ENCODE measurements at regions not wholly inside any gene's neighbourhood (a gene's known extent, or its start where the extent isn't known, plus 50 kb on each side); places are given as distances from the start of the nearest gene placed in this dataset.
"Not testable (repeated sequence)": the region's sequence is repeated elsewhere in the genome, so short reads cannot be mapped to it uniquely, and the experiment has no call there.

DNA sequence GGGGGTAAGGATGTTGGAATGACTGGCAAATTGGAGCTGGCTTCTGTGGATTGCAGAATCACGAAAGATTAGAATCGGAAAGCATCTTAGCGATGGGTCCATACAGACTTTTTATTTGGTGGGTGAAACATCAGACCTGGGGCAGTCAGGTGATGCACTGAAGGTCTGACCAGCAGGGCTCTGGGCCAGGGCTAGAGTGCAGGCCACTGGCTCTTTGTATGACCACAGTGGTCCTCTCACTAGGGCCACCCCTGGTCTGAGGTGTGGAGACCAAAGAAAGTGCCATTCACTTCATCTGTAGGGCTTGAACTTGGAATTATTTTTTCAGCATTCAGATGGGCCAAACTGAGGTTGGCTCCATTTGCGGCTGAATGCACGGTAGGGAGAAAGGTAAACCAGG, 306.4 kb downstream of the RPS6KC1 start:
- TF ChIP-seq, protein P1, sequence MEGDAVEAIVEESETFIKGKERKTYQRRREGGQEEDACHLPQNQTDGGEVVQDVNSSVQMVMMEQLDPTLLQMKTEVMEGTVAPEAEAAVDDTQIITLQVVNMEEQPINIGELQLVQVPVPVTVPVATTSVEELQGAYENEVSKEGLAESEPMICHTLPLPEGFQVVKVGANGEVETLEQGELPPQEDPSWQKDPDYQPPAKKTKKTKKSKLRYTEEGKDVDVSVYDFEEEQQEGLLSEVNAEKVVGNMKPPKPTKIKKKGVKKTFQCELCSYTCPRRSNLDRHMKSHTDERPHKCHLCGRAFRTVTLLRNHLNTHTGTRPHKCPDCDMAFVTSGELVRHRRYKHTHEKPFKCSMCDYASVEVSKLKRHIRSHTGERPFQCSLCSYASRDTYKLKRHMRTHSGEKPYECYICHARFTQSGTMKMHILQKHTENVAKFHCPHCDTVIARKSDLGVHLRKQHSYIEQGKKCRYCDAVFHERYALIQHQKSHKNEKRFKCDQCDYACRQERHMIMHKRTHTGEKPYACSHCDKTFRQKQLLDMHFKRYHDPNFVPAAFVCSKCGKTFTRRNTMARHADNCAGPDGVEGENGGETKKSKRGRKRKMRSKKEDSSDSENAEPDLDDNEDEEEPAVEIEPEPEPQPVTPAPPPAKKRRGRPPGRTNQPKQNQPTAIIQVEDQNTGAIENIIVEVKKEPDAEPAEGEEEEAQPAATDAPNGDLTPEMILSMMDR (IDR thresholded peaks at IDR 0.05; ENCODE audit: low read depth, low read length, missing control alignments): no peak
- no peak for DNase-seq (ENCODE audit: extremely low read depth, low read depth)
- no peak overlapping the region for H3K4me3 ChIP-seq (replicated peaks; ENCODE audit: low read depth, low read length)

DNA sequence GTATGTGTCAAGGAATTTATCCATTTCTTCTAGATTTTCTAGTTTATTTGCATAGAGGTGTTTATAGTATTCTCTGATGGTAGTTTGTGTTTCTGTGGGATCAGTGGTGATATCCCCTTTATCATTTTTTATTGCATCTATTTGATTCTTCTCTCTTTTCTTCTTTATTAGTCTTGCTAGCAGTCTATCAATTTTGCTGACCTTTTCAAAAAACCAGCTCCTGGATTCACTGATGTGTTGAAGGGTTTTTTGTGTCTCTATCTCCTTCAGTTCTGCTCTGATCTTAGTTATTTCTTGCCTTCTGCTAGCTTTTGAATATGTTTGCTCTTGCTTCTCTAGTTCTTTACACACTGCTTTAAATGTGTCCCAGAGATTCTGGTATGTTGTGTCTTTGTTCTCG, 307.3 kb downstream of the RPS6KC1 start:
- DNase-seq (ENCODE audit: extremely low read depth, low read depth); H3K4me3 ChIP-seq (replicated peaks; ENCODE audit: low read depth, low read length): not testable (repeated sequence)

- TF ChIP-seq, protein P1 (IDR thresholded peaks at IDR 0.05; ENCODE audit: low read depth, low read length, missing control alignments): no peak
- no peak for DNase-seq (ENCODE audit: extremely low read depth, low read depth)
- no peak overlapping the region for H3K4me3 ChIP-seq (replicated peaks; ENCODE audit: low read depth, low read length)
Observed at GRCh38 chr1:213362598-213362997, 311.6 kb downstream of the RPS6KC1 start.

- TF ChIP-seq, protein P1 (IDR thresholded peaks at IDR 0.05; ENCODE audit: low read depth, low read length, missing control alignments): no peak
- no peak for DNase-seq (ENCODE audit: extremely low read depth, low read depth)
Observed at GRCh38 chr1:213366141-213366831, 315.2 kb downstream of the RPS6KC1 start.

GRCh38 chr1:213369465-213369864, 318.4 kb downstream of the RPS6KC1 start:
- TF ChIP-seq, protein P1 (IDR thresholded peaks at IDR 0.05; ENCODE audit: low read depth, low read length, missing control alignments): no peak
- H3K4me3 ChIP-seq (replicated peaks; ENCODE audit: low read depth, low read length): no peak overlapping the region
- no peak for DNase-seq (ENCODE audit: extremely low read depth, low read depth)

More at GRCh38 chr1:213366141-213366831, 315.2 kb downstream of the RPS6KC1 start:
- H3K4me3 ChIP-seq (replicated peaks; ENCODE audit: low read depth, low read length): no peak overlapping the region

DNA sequence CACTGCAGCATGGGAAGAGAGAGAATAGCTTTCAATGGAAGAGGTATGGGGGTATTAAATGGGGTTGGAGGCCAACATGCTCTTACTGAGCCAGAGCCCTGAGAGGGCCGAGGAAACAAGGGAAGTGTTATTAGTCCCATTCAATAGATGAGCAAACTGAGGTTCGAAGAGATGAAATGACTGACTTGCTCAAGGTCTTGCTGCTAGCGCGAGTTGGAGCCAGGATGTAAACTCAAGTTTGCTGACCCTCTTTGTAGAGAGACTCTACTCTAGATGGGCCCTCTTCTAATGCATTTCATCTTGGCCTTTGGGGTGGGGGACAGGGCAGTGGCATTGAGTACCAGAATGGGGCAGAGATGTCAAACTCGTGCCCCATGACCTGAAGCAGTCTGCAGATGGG, 319.5 kb downstream of the RPS6KC1 start:
- no peak overlapping the region for H3K4me3 ChIP-seq (replicated peaks; ENCODE audit: low read depth, low read length)
- no peak for DNase-seq (ENCODE audit: extremely low read depth, low read depth)
- TF ChIP-seq, protein P1 (IDR thresholded peaks at IDR 0.05; ENCODE audit: low read depth, low read length, missing control alignments): no peak

DNA sequence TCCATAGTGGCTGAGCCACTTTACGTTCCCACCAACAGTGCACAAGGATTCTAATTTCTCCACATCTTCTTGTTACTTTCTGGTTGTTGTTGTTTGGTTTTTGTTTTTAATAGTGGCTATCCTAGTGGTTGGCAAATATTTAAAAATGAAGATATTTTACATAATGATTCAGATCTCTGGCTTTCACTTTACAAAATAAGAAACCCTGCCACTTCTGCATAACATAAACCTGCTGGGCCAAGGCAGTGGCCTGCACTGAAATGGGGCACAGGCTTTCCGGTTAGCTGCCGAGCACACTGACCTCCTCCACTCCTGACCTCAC, 320.4 kb downstream of the RPS6KC1 start:
- TF ChIP-seq, protein P1 (IDR thresholded peaks at IDR 0.05; ENCODE audit: low read depth, low read length, missing control alignments): no peak
- no peak for DNase-seq (ENCODE audit: extremely low read depth, low read depth)
- no peak overlapping the region for H3K4me3 ChIP-seq (replicated peaks; ENCODE audit: low read depth, low read length)
